GM12874 (cell line): ENCODE measurements at regions not wholly inside any gene's neighbourhood (a gene's known extent, or its start where the extent isn't known, plus 50 kb on each side); places are given as distances from the start of the nearest gene placed in this dataset.

Experiments used
- TF ChIP-seq, protein P1 (sequence below): IDR thresholded peaks from 2 replicates; pipeline ENCODE4 v1.5.1; 2011; ENCODE audit warnings: low read depth, mild to moderate bottlenecking, control low read depth, low read length, moderate library complexity; ENCODE audit not compliant: insufficient read depth

DNA sequence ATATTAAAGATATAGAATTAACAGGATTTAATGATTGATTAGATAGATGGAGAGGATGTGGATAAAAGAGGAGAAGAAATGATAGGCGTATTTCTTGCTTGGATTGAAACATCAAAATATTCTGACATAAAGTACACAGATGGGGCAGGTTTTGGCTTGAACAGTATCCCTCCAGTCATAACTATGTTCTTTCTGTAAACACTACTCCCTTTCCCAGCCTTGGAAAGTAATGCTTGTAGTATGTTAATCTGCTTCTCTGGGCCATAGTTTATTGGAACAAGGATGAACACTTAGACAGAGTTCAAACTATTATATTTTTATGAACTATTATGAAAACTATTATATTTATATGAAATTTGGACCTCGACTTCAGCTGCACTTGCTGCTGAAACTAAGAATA, 419.2 kb downstream of the AASDHPPT start:
- TF ChIP-seq, protein P1, sequence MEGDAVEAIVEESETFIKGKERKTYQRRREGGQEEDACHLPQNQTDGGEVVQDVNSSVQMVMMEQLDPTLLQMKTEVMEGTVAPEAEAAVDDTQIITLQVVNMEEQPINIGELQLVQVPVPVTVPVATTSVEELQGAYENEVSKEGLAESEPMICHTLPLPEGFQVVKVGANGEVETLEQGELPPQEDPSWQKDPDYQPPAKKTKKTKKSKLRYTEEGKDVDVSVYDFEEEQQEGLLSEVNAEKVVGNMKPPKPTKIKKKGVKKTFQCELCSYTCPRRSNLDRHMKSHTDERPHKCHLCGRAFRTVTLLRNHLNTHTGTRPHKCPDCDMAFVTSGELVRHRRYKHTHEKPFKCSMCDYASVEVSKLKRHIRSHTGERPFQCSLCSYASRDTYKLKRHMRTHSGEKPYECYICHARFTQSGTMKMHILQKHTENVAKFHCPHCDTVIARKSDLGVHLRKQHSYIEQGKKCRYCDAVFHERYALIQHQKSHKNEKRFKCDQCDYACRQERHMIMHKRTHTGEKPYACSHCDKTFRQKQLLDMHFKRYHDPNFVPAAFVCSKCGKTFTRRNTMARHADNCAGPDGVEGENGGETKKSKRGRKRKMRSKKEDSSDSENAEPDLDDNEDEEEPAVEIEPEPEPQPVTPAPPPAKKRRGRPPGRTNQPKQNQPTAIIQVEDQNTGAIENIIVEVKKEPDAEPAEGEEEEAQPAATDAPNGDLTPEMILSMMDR = no peak

DNA sequence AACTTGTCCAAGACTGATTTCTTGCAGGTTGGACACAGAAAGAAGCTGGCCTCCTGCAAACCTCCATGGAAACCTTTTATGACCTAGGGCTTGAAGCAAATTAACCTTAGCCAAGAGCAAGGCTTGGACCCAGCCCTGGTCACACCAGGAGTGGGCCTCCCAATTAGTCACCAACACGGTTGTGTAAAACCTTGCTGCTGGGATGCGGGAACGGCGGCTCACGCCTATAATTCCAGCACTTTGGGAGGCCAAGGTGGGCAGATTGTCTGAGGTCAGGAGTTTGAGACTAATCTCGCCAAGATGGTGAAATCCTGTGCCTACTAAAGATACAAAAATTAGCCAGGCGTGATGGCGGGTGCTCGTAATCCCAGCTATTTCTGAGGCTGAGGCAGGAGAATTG, 419.9 kb downstream of the AASDHPPT start:
- TF ChIP-seq, protein P1 = no peak

DNA sequence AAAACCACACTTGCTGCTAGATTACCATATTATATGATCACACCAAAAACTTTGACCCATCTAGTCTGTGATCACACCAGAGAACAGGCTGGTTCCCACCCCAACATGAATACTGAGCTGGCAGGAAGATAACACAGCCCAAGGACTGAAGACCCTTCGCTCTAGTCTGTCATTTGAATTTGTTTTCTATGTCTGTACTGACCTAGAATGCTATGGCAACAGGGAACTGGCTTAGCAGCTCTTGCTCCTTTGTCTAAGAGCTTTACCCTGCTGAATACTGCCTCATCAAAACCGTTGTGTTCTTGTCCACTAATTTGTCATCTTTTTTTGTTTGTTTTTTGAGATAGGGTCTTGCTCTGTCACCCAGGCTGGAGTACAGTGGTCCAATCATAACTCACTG, 420.4 kb downstream of the AASDHPPT start:
- TF ChIP-seq, protein P1 = no peak

DNA sequence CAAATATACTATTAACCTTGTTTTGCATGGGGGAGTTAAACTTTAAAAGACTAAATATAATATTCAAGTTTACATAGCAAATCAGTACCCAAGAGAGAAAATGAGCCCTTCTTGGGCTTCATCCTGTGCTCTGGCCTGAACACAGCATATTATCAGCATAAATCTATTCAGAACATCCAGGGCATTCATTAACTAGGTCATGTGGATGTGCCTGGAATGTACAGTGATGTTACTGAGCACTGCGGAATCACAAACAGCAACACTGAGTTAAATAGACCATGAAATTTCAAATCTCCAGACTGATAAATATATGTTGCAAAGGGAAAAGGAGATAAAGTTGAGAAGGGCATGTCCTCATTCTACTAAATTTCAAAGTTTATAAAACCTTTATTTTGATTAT, 426.4 kb downstream of the AASDHPPT start:
- TF ChIP-seq, protein P1 = no peak

DNA sequence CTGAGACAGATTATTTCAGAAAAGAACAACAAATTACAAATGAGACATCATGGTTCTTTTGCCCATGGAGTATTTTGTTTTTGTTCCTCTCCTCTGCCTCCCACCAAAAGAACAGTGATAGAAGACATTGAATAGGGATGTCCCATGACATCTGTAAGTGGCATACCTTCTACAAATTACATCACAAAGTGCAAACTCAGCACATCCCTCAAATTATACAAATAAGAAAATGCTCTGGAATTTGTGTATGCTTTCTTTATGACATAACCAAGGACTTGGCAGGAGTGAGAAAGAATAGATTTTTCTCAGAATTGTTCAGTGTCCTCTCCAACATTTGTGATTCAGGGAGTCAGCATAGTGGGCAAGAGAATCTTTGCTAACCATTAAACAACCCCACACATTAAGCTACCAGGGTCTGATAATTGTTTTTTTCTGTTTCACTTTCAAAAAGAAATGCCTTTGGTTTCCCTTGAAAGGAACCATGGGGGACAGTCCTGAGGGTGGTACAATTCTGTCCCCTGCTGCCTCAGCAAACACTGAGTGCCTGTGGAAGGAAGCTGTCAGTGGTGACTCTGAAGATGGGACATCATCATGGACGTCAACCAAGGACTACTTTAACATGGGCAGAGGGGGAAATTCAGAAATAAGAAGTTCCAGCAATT, 430.3 kb downstream of the AASDHPPT start:
- TF ChIP-seq, protein P1 = no peak

DNA sequence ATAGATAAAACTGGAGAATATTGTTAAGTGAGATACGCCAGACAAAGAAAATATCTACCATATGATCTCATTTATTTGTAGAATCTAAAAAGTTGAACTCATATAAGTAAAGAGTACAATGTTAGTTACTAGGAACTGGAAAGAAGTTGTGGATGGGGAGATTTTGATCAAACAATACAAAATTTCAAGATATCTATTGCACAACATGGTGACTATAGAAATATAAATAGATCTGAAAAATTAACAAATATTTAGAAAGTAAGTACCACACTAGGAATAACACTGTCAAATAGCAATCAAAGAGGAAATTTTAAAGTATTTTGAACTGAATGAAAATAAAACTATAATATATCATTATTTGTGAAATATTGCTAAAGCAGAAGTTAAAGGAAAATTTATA, 437.2 kb downstream of the AASDHPPT start:
- TF ChIP-seq, protein P1 = no peak

DNA sequence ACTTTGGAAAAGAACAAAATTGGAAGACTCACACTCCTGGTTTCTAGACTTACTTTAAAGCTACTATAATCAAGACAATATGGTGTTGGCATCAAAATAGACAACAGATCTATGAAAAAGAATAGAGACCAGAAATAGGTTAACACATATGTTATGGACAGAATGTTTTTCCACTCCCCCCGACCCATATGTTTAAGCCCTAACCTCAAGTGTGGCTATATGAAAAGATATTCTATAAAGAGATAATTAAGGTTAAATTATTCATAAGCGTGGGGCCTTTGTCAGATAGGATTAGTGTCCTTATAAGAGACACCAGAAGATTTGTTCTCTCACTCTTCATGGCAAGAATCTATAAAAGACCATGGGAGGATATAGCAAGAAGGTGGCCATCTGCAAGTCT, 440.0 kb downstream of the AASDHPPT start:
- TF ChIP-seq, protein P1 = no peak
